ENCODE measurements at regions not wholly inside any gene's neighbourhood (a gene's known extent, or its start where the extent isn't known, plus 50 kb on each side); places are given as distances from the start of the nearest gene placed in this dataset.
"Not testable (repeated sequence)": the region's sequence is repeated elsewhere in the genome, so short reads cannot be mapped to it uniquely, and the experiment has no call there.

DNA sequence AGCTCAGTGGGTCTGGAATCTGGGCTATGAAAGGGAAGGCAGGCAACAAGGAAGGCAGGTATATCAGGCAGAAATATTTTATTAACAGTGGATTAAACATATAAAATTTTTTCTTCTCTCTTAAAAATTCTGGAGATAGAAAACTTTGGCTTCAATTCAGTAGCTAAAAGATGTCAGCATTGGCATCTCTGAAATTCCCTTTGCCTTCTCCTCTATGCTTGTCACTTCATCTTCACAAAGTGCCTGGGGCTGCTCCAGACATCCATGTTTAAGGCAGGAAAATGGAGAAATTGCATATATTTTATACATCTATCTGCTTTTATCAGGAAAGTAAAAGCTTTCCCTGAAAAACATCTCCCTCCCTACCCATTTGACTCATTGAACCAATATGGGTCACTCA lies 894.1 kb upstream of the API5 start:
- H3K4me3 ChIP-seq, result no peak overlapping the region
- no peak for DNase-seq (ENCODE audit: low spot score in 2 of 2)
- H3K4me1 ChIP-seq, result no peaks in the 10 kb centered on the region
- no peaks in the 10 kb centered on the region for H3K36me3 ChIP-seq
- H3K9me3 ChIP-seq, result no peaks in the 10 kb centered on the region
- TF ChIP-seq, protein P1, sequence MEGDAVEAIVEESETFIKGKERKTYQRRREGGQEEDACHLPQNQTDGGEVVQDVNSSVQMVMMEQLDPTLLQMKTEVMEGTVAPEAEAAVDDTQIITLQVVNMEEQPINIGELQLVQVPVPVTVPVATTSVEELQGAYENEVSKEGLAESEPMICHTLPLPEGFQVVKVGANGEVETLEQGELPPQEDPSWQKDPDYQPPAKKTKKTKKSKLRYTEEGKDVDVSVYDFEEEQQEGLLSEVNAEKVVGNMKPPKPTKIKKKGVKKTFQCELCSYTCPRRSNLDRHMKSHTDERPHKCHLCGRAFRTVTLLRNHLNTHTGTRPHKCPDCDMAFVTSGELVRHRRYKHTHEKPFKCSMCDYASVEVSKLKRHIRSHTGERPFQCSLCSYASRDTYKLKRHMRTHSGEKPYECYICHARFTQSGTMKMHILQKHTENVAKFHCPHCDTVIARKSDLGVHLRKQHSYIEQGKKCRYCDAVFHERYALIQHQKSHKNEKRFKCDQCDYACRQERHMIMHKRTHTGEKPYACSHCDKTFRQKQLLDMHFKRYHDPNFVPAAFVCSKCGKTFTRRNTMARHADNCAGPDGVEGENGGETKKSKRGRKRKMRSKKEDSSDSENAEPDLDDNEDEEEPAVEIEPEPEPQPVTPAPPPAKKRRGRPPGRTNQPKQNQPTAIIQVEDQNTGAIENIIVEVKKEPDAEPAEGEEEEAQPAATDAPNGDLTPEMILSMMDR (IDR thresholded peaks at IDR 0.05), result no peak
- TF ChIP-seq POLR2A (IDR thresholded peaks at IDR 0.05) (no peak), EP300 (IDR thresholded peaks at IDR 0.05) (no peak)
- no peaks in the 10 kb centered on the region for H3K27me3 ChIP-seq
- no peak overlapping the region for H3K27ac ChIP-seq

DNA sequence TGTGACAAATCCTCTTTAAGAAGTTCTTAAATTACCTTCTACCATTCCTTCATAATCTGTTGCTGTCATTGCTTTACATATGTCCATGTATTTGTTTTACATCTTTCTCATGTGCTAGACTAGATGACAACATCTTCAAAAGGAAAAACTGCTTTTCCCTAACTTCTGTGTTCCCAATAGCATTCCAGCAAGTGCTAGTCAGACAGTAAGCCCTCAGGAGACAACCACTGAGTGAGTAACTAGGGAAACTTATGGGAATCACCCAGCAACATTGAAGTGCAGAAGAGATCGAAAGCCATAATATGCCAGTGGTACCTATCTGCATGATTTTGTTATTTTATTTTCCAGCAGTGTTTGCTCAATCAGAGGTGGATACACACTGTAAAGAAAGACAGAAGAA lies 889.7 kb upstream of the API5 start:
- no peak for DNase-seq (ENCODE audit: low spot score in 2 of 2)
- 93 to 94% methylated on average over 1 of the region's 1 CpG for WGBS, 2 donors

DNA sequence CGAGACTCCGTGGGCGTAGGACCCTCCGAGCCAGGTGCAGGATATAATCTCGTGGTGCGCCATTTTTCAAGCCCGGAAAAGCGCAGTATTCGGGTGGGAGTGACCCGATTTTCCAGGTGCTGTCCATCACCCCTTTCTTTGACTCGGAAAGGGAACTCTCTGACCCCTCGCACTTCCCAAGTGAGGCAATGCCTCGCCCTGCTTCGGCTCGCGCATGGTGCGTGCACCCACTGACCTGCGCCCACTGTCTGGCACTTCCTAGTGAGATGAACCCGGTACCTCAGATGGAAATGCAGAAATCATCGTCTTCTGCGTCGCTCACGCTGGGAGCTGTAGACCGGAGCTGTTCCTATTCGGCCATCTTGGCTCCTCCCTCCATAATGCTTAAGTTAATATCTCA lies 876.9 kb upstream of the API5 start:
- not testable (repeated sequence) for H3K36me3 ChIP-seq; H3K9me3 ChIP-seq; H3K27me3 ChIP-seq; H3K27ac ChIP-seq; H3K4me3 ChIP-seq; DNase-seq (ENCODE audit: low spot score in 2 of 2); H3K4me1 ChIP-seq
- WGBS, 2 donors, result 96 to 97% methylated on average over 25 of the region's 25 CpGs

More for the DNA sequence above, 889.7 kb upstream of the API5 start:
- Histone ChIP-seq H3K4me3 (no peak overlapping the region), H3K27ac (no peak overlapping the region), H3K36me3 (no peaks in the 10 kb centered on the region), H3K4me1 (no peaks in the 10 kb centered on the region), H3K9me3 (no peaks in the 10 kb centered on the region), H3K27me3 (no peaks in the 10 kb centered on the region)
- TF ChIP-seq, protein P1 (IDR thresholded peaks at IDR 0.05), result no peak
- TF ChIP-seq POLR2A (IDR thresholded peaks at IDR 0.05), result no peak
- no peak for TF ChIP-seq EP300 (IDR thresholded peaks at IDR 0.05)

DNA sequence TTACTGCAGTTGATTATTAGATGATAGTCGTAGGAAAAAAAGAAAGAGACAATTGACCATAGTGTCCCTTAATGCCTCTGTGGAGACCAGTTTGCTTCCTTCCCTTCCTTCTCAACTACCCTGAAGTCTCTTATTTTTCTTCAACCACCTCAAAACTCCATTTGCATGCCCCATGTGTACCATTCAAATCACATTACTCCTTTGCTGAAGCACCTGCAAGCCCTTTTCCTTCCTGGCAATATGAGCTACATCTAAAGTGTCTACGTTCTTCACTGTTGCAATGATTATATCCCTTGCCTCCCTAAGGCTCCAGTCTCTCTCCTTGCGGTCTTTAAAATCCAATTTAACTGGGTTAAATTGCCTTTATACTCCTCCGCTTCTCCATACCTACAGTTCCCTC lies 867.4 kb upstream of the API5 start:
- 57 to 65% methylated on average over 4 of the region's 4 CpGs for WGBS, 2 donors

DNA sequence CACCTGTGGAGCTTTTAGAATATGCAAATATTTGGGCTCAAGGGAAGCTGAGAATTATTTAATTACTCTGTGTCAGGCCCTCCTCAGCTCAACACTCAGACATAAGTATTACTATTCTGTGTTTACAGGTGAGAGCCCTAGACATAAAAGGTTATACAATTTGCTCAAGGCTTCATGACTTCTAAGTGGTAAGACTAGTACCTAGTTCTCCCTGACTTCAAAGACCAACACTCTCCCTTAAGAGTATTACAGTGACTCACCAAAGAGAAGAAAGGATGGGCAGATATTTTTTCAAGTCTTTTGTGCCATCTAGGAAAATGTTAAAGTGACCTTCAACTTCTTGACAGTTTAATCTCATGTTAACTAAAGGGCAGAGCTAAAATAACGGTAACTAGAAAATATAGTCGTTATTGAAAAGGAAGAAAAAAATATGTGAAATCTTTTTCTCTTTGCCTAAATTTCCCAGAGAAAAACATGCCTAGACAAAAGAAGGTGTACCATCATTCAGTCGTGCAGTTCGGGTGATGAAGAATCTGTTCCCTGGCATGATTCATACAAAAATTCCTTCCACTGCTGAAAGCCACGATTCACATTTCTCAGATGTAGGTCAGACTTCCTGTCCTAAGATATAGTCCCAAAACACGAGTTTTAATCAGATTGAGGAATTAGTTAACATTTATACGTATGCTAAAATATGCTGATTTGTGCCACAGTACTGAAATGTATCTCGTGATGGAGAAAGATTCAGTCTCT lies 849.1 kb upstream of the API5 start:
- H3K9me3 ChIP-seq, result no peaks in the 10 kb centered on the region
- DNase-seq (ENCODE audit: low spot score in 2 of 2), result no peak
- WGBS, 2 donors, result 72 to 76% methylated on average over 8 of the region's 8 CpGs

More for the DNA sequence above, 867.4 kb upstream of the API5 start:
- no peaks in the 10 kb centered on the region for H3K27me3 ChIP-seq
- no peaks in the 10 kb centered on the region for H3K4me1 ChIP-seq
- H3K27ac ChIP-seq, result no peak overlapping the region
- peaks cover 0 to 12% (median 0%) of the 10 kb centered on the region in 4 donors for H3K9me3 ChIP-seq
- no peaks in the 10 kb centered on the region for H3K36me3 ChIP-seq
- no peak for DNase-seq (ENCODE audit: low spot score in 2 of 2)
- no peak overlapping the region for H3K4me3 ChIP-seq
- TF ChIP-seq, protein P1 (IDR thresholded peaks at IDR 0.05), result no peak
- TF ChIP-seq POLR2A (IDR thresholded peaks at IDR 0.05) (no peak), EP300 (IDR thresholded peaks at IDR 0.05) (no peak)

More for the DNA sequence above, 849.1 kb upstream of the API5 start:
- TF ChIP-seq POLR2A (IDR thresholded peaks at IDR 0.05) (no peak), EP300 (IDR thresholded peaks at IDR 0.05) (no peak)
- TF ChIP-seq, protein P1 (IDR thresholded peaks at IDR 0.05), result no peak
- Histone ChIP-seq H3K36me3 (no peaks in the 10 kb centered on the region), H3K27me3 (no peaks in the 10 kb centered on the region), H3K27ac (no peak overlapping the region), H3K4me3 (no peak overlapping the region), H3K4me1 (no peaks in the 10 kb centered on the region)
